Gastrocnemius medialis (tissue), 4 donors: ENCODE measurements at regions not wholly inside any gene's neighbourhood (a gene's known extent, or its start where the extent isn't known, plus 50 kb on each side); places are given as distances from the start of the nearest gene placed in this dataset.

ENCODE experiments used
- ATAC-seq, 2 donors: fragments of 150-250 bp; one replicate each; pipeline ENCODE4 v1.9.1; 2016
- DNase-seq, 2 donors: peaks; one replicate each; pipeline ENCODE4 v3.0.0-alpha.2; 2019
- H3K27ac ChIP-seq, 4 donors: fragments of 200-600 bp; sonication (generic); 1 replicate in 1 of 4; 2 replicates in 3 of 4; pipeline ENCODE4 v1.5.1; 2016 to 2018; ENCODE audit warnings: mild to moderate bottlenecking in 2 of 4, moderate library complexity in 1 of 4
- H3K27me3 ChIP-seq, 3 donors: fragments of 200-600 bp; sonication (generic) in 2 of 3; 1 replicate in 1 of 3; 2 replicates in 2 of 3; pipeline versions ENCODE4 v1.5.1 to v1.6.0; 2016 to 2019; ENCODE audit warnings: mild to moderate bottlenecking in 1 of 3, moderate library complexity in 1 of 3
- H3K36me3 ChIP-seq, 2 donors: fragments of 200-600 bp; sonication (generic) in 1 of 2; one replicate each; pipeline ENCODE4 v1.5.1; 2017 to 2018
- H3K4me1 ChIP-seq, 2 donors: fragments of 200-600 bp; sonication (generic) in 1 of 2; one replicate each; pipeline ENCODE4 v1.5.1; 2016 to 2017; ENCODE audit warnings: mild to moderate bottlenecking in 2 of 2
- H3K4me3 ChIP-seq, 4 donors: fragments of 200-600 bp; sonication (generic) in 3 of 4; 1 replicate in 1 of 4; 2 replicates in 3 of 4; pipeline ENCODE4 v1.5.1; 2016 to 2019; ENCODE audit warnings: mild to moderate bottlenecking in 2 of 4
- H3K9me3 ChIP-seq, 3 donors: fragments of 200-600 bp; sonication (generic) in 2 of 3; 1 replicate in 1 of 3; 2 replicates in 2 of 3; pipeline ENCODE4 v1.5.1; 2016 to 2019
- POLR2A ChIP-seq, 2 donors: fragments of 450-650 bp; IDR thresholded peaks; one replicate each; pipeline ENCODE4 v1.6.1; 2017; ENCODE audit warnings: antibody characterized with exemption in 2 of 2, mild to moderate bottlenecking in 2 of 2, moderate library complexity in 2 of 2
- in situ Hi-C, 4 donors: fragments of 200-750 bp; cut with MboI; loops; one replicate each; pipeline versions ENCODE4 v1.15.0 to v1.8.0; 2017; ENCODE audit warnings: low sequenced_read_pairs in 4 of 4
- intact Hi-C: fragments of 100-400 bp; cut with DNase I; formaldehyde crosslinking; loops from one replicate; pipeline ENCODE4 v1.15.1; 2023; ENCODE audit warnings: low total_unique reads
- TF ChIP-seq, protein P1 (sequence below), 5 experiments: fragments of 450-650 bp in 3 of 5; fragments of 200-600 bp in 2 of 5; sonication (generic) in 2 of 5; IDR thresholded peaks in 4 of 5; conservative IDR thresholded peaks in 1 of 5; 1 replicate in 4 of 5; 2 replicates in 1 of 5; pipeline ENCODE4 v1.5.1; 2016 to 2019; ENCODE audit warnings: antibody characterized with exemption in 5 of 5, mild to moderate bottlenecking in 3 of 5, moderate library complexity in 3 of 5

DNA sequence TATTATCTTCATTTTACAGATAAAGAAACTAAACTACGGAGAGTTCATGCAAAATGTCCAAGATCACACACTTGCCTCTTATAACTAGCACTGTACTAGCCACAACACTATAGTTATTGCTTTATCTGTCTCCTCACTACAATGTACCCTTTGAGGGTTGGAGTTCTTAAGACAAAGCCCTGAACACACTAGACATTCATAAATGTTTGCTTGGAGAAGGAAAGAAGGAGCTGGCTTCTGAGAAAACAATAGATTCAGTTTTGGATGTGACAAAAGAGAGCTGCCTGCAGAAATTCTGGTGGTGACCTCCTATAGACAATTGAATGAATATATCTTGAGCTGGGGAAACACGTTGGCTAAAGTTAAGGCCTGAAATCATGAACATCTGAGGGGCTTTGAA, 169.9 kb upstream of the ARHGEF26 start:
- in situ Hi-C loops, result no loop called here
- Histone ChIP-seq H3K4me3 (no peak overlapping the region), H3K36me3 (no peaks in the 10 kb centered on the region), H3K4me1 (no peaks in the 10 kb centered on the region), H3K9me3 (no peaks in the 10 kb centered on the region), H3K27me3 (no peaks in the 10 kb centered on the region), H3K27ac (no peak overlapping the region)
- no peak for DNase-seq
- intact Hi-C loops, result no loop called here
- ATAC-seq, result no peak
- TF ChIP-seq, protein P1, sequence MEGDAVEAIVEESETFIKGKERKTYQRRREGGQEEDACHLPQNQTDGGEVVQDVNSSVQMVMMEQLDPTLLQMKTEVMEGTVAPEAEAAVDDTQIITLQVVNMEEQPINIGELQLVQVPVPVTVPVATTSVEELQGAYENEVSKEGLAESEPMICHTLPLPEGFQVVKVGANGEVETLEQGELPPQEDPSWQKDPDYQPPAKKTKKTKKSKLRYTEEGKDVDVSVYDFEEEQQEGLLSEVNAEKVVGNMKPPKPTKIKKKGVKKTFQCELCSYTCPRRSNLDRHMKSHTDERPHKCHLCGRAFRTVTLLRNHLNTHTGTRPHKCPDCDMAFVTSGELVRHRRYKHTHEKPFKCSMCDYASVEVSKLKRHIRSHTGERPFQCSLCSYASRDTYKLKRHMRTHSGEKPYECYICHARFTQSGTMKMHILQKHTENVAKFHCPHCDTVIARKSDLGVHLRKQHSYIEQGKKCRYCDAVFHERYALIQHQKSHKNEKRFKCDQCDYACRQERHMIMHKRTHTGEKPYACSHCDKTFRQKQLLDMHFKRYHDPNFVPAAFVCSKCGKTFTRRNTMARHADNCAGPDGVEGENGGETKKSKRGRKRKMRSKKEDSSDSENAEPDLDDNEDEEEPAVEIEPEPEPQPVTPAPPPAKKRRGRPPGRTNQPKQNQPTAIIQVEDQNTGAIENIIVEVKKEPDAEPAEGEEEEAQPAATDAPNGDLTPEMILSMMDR (IDR thresholded peaks at IDR 0.05 in 4 of 5, conservative IDR thresholded peaks at IDR 0.05 in 1 of 5), result no peak
- no peak for TF ChIP-seq POLR2A (IDR thresholded peaks at IDR 0.05)

DNA sequence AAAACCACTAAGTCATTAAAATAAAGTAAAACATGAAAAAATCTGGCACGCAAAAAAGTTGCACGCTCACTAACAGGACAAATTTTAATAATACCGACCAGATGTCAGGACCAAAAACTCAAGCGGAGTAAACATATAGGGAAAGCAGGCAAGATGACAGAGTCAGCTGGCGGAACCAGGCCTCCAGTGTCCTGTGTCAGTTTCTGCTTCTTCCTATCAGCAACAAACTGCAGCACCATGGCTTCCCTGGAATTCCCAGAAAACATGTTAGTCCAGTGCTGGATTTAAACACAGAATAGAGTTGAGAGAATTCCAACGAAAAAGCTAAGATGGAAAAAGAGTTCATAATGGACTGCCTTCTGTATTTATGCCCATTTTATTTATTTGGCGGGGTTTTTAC, 169.1 kb upstream of the ARHGEF26 start:
- in situ Hi-C loops (no loop called here), intact Hi-C loops (no loop called here)
- Histone ChIP-seq H3K4me1 (no peaks in the 10 kb centered on the region), H3K4me3 (no peak overlapping the region), H3K36me3 (no peaks in the 10 kb centered on the region), H3K27ac (no peak overlapping the region), H3K9me3 (no peaks in the 10 kb centered on the region), H3K27me3 (no peaks in the 10 kb centered on the region)
- ATAC-seq (no peak), DNase-seq (no peak)
- TF ChIP-seq, protein P1 (IDR thresholded peaks at IDR 0.05 in 4 of 5, conservative IDR thresholded peaks at IDR 0.05 in 1 of 5), result no peak
- no peak for TF ChIP-seq POLR2A (IDR thresholded peaks at IDR 0.05)

DNA sequence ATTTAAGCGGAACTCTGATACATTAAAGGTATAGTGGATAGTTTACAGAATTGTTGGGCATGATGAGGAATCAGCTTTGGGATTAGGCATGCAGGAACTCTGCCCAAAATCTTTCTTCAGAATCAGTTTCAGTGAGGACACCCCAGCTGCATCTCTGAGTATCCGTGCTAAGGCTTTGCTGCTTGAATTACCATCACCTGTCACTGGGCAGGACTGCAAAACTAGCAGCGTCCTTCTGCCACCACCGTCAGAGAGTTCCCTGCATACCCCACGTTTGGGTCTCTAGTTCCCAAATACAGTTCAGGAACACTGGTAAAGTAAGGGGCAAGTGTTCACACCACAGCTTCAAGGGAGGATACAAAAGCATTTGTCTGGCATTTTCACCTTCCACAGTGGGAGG, 164.6 kb upstream of the ARHGEF26 start:
- no peak for TF ChIP-seq POLR2A (IDR thresholded peaks at IDR 0.05)

DNA sequence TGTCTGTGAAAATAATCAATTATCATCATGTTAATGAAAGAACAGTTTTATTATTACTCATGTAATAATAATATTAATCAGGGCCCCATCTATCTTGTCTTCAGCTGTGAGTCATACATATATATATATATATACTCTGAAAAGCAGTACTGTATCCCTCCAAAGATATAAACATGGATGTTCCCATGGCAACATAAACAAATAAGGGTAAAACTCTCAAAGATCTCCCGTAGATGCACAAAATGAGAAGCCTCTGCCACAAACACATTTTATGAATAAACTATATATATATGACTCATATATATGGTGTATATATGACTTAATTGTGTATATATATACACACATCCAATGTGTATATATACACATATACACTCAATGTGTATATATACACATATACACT, 163.8 kb upstream of the ARHGEF26 start:
- TF ChIP-seq, protein P1 (IDR thresholded peaks at IDR 0.05 in 4 of 5, conservative IDR thresholded peaks at IDR 0.05 in 1 of 5), result no peak
- TF ChIP-seq POLR2A (IDR thresholded peaks at IDR 0.05), result no peak
- no peaks in the 10 kb centered on the region for H3K4me1 ChIP-seq
- in situ Hi-C loops (no loop called here), intact Hi-C loops (no loop called here)
- H3K9me3 ChIP-seq, result no peaks in the 10 kb centered on the region
- no peaks in the 10 kb centered on the region for H3K36me3 ChIP-seq
- H3K27ac ChIP-seq, result no peak overlapping the region
- DNase-seq (no peak), ATAC-seq (no peak)
- H3K27me3 ChIP-seq, result no peaks in the 10 kb centered on the region
- H3K4me3 ChIP-seq, result no peak overlapping the region

More for the DNA sequence above, 164.6 kb upstream of the ARHGEF26 start:
- H3K27ac ChIP-seq, result no peak overlapping the region
- DNase-seq, result no peak
- no peak overlapping the region for H3K4me3 ChIP-seq
- no peaks in the 10 kb centered on the region for H3K4me1 ChIP-seq
- intact Hi-C loops (no loop called here), in situ Hi-C loops (no loop called here)
- no peaks in the 10 kb centered on the region for H3K27me3 ChIP-seq
- no peaks in the 10 kb centered on the region for H3K36me3 ChIP-seq
- H3K9me3 ChIP-seq, result no peaks in the 10 kb centered on the region
- ATAC-seq, result no peak

DNA sequence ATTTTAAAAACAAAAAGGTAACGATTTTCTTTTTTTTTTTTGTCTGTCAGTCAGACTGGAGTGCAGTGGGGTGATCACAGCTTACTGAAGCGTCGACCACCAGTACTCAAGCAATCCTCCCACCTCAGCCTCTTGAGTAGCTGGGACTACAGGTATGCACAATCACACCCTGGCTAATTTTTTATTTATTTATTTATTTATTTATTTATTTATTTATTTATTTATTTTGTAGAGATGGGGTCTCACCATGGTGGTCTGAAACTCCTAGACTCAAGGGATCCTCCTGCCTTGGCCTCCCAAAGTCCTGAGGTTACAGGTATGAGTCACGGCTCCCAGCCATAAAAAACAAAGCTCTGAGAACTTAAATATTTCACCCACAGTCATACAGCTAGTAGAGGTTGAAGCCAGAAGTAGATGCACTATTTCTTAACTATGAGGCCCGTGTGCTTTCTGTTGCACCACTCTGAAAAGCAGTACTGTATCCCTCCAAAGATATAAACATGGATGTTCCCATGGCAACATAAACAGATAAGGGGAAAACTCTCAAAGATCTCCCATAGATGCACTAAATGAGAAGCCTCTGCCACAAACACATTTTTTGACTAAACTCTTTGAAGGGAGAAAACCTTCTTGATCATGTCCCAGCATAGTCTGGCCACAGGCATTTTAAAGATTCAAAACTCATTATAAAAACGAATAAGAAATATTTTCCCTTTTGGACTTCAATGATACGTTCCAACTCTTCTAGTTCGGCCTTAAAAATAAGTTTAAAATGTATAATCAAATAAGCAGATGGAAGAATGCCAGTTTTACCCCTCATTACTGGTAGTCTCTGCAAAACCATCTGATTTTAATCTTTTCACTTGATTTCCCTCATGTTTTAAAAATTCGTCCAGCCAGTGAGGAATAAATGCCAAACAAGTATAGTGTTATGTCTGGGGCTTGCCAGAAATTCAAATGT, 162.3 kb upstream of the ARHGEF26 start:
- Histone ChIP-seq H3K4me1 (no peaks in the 10 kb centered on the region), H3K27ac (no peak overlapping the region), H3K36me3 (no peaks in the 10 kb centered on the region), H3K9me3 (no peaks in the 10 kb centered on the region), H3K4me3 (no peak overlapping the region), H3K27me3 (no peaks in the 10 kb centered on the region)
- in situ Hi-C loops, result no loop called here
- ATAC-seq (no peak), DNase-seq (no peak)
- no peak for TF ChIP-seq POLR2A (IDR thresholded peaks at IDR 0.05)
- TF ChIP-seq, protein P1 (IDR thresholded peaks at IDR 0.05 in 4 of 5, conservative IDR thresholded peaks at IDR 0.05 in 1 of 5), result no peak
- intact Hi-C loops, result no loop called here
